Left colon (tissue), 2 donors: ENCODE measurements at regions not wholly inside any gene's neighbourhood (a gene's known extent, or its start where the extent isn't known, plus 50 kb on each side); places are given as distances from the start of the nearest gene placed in this dataset.

Source experiments
- ATAC-seq: fragments of 200-7000 bp; cut with Tn5 transposase; one replicate; pipeline ENCODE4 v1.9.1; 2020; ENCODE audit warnings: mild to moderate bottlenecking, moderate library complexity
- DNase-seq, 2 donors: peaks; one replicate each; pipeline ENCODE4 v3.0.0-alpha.2; 2020
- intact Hi-C, 2 donors: fragments of 100-400 bp; cut with DNase I in 1 of 2; cut with micrococcal nuclease in 1 of 2; formaldehyde crosslinking; loops; one replicate each; pipeline versions ENCODE4 v1.11.2 to v1.14.0; 2022; cut with DNase I, micrococcal nuclease
- donor health status: DM: no; HTN: no; CAD: no.
- donor health status: DM: yes; HTN: yes; CAD: no.

DNA sequence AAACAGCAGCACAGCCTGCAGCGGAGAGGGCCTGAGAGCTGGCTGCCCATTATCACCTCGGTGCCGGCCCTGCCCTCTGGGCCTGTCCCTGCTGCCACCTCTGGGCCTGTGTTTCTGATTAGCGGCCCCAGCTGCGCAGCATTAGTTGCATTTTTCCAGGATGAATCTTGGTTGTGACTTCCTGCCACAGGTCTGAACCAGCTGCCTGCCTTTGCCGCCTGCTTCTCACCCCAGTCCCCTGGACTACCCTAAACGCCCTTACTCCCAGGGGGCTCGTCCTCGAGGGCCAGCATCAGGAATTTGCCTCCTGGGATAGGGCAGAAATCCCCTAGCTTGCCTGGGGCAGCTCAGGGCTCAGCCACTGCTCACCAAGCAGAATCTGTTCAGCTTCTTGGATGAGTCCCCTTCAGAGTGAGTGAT is 342.8 kb downstream of the DYSF start:
- DNase-seq (no peak), ATAC-seq (no peak)
- intact Hi-C loops: no loop called here

DNA sequence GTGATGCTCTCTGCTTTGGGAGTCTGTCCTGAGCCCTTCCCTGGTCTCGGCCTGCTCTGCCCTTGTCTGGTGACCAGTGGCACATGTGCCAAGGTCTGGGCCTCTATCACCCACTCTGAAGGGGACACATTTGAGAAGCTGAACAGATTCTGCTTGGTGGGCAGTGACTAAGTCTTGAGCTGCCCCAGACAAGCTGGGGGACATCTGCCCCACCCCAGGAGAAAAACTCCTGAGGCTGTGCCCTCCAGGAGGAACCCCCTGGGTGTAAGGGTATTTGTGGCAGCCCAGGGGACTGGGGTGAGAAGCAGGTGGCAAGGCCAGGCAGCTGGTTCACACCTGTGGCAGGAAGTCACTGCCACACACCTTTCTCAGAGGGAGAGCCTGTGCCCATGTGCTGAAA is 342.1 kb downstream of the DYSF start:
- DNase-seq: no peak
- intact Hi-C loops: no loop called here
- no peak for ATAC-seq

DNA sequence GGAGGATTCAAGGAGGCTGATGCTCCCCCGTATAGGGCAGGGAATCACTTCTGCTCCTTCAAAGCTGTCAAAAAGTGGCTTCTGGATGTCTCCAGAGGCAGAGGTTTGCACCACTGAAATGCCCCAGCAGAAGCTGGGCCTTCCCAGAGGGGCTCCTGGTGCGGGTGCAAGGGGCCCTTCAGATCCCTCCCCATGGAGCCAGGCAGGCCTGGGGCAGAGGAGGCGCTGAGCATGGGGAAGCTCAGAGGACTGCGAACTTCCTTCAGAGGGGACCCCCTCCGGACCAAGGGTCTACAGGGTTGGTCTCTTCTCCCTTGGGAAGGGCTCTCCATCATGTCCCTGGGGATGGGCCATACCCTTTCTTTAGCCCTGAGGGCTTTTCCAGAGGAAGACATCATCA is 341.2 kb downstream of the DYSF start:
- ATAC-seq (no peak), DNase-seq (no peak)
- intact Hi-C loops: no loop called here

DNA sequence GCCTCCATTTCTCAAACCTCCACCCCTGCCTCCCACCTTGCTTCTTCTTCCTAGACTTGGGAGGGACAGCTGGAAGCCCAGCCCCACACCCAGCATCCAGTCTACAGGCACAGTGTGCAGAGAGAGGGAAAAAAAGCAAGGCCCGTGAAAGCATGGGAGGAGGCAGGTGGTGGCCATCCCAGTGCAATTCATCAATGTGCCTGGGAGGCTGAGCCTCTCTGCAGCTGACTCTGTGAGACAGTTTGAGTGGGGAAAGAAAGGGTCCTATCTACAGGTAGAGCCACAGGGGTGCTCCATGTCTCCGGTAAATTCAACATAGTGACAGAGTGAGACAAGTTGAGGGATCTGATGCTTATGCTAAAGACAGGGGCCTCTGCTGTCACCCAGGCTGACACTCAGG is 340.6 kb downstream of the DYSF start:
- intact Hi-C loops: no loop called here
- DNase-seq: no peak
- no peak for ATAC-seq

DNA sequence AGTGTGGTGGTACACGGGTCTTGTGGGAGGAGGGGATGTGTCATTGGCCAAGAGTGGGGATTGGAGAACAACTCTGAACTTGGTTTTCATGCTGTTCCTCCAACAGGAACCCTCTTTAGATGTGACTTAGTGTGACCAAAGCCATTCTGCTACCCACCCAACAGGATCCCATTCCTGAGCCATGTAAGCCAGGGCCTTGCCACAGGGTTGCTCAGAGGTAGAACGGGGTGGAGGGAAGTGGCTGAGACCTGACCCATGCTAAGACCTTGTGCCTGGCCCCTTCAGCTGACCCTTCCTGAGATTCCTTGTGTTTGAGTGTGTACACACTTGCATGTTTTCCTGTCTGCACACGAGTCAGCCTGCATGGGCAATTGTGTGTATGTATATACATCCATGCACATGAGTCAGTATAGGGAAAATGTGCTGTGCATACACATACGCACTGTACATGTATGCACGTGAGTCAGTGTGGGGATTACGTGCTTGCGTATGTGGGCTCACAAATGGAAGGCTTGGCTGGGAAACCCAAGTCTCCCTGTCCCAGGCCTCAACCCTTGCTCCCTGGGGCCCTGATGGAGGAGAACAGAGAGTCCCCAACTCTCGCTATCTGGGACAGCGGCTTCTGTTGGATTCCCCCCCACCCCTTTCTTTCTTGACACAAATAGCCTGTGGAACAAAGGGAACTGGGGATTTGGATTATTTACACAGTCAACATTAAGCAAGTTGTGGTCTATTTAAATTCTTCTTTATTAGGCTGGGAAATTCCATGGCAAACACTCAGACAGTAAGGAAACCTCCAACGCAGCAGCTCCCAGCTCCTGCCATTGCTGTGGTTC is 339.8 kb downstream of the DYSF start:
- intact Hi-C loops: no loop called here
- ATAC-seq: no peak
- no peak for DNase-seq

DNA sequence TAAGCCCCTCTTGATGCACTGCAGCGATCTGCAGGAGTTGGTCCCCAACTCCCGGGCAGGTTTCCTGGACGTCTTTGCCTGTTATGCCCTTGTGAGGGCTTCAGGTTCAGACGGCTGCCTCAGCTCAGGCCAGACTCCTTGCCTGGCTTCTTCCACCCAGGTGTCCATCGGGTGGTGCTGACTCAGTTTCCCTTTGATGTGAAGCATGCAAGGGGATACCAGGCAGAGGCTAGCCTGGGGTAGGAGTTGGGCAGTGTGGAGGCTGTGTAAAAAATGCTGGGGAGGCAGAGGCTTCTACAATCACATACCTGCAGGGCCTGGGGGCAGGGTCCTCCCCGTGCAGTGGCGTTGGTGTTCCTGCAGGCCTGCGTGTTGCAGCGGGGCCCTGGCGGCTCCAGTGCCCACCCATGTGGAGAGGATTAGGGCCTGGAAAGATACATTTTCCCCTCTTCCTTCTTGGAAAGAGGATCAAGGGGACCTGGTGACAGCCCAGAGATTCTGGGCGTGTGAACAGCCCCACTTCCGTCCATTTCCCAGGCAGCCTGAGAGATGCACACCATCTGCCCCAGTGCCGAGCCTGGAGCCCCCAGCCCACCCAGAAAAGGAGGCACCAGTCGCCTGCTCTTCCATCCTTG is 338.3 kb downstream of the DYSF start:
- peak in 1 of 2 donors; percentile 14 for DNase-seq
- intact Hi-C loops: no loop called here

DNA sequence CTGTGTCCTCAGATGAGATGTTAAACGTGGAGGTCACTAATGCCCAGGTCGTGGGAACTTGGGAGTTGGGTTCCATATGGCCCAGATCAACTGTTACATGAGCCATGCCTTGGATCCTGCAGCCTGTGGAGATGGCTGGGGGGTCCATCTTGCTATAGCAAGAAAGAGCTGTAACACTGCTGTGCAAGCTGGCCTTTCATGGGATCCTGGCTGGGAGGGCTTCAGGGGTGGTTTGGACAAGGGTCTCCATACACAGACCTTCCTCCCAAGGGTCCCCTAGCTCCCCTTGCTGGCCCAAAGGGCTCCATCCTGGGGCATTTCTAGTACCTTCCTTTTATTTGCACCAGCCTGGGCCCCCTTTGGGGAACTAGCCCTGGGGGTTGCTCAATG is 337.7 kb downstream of the DYSF start:
- intact Hi-C loops: no loop called here
- DNase-seq (no peak), ATAC-seq (no peak)

More for the DNA sequence above, 338.3 kb downstream of the DYSF start:
- no peak for ATAC-seq

DNA sequence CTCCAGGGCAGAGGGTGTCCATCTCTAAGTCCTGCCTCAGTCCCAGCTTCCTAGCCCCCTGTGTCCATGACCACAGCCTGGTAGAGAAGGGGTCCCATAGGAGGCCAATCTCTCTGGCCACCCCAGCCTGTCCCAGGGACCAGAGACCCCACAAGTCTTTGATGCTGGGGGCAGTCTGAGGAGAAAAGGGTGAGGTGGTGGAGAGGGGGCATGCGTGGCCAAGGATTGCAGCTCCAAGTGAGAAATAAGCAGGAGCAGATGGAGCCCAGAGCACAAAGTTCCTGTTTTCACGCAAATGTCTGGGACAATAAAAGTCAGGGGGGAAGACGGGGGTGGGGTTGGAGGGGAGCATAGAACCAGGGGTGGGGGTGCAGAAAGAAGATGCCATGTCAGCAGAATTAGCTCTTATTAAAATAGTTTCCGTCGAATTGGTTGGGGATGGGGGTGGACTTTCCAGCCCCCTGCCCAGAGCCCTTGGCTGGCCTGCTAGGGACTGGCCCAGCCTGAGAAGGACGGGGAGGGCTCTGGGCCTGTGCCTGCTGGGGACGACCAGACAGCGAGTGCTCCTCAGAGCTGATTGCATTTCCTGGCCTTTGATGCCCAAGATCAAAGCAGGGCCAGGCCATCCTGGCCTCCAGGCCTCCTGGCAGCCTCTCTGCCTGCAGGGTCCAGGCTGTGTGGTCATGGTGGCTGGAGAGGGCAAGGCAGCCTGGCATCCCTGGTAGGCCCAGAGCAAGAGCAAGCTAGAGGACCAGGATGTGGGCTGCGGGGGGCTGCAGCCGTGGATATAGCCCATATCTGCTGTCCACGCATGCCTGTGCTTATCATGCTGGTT is 337.1 kb downstream of the DYSF start:
- intact Hi-C loops: no loop called here
- ATAC-seq: no peak
- DNase-seq: no peak

DNA sequence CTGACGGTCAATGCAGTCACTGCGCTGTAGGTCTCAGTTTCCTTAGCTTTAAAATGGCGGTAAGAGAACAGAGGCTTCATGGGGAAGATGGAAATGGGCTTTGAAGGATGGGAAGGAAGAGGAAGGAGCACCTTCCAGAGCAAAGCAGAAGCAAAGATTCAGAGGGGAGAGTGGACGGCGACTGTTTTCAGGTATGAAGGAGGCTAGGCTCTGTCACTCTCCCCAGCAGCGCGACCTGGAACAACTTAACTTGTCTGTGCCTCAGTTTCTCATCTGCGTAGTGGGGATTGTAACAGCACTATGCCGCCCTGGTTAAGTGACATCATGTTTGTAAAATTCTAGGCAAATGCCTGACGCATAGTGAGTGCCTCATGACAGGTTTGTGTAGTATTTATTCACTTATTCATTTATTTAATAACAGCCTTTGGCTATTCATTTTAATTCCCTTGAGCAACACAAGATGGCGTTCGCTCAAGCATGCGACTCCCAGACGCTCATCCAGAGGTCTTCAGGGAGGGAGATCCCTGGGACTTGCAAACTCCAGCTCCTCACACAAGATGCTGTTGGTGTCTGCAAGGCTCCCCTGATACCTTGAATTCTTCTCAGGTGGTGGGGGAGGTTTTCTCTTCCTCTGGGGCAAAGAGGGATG is 336.3 kb downstream of the DYSF start:
- intact Hi-C loops: no loop called here
- ATAC-seq (no peak), DNase-seq (no peak)

DNA sequence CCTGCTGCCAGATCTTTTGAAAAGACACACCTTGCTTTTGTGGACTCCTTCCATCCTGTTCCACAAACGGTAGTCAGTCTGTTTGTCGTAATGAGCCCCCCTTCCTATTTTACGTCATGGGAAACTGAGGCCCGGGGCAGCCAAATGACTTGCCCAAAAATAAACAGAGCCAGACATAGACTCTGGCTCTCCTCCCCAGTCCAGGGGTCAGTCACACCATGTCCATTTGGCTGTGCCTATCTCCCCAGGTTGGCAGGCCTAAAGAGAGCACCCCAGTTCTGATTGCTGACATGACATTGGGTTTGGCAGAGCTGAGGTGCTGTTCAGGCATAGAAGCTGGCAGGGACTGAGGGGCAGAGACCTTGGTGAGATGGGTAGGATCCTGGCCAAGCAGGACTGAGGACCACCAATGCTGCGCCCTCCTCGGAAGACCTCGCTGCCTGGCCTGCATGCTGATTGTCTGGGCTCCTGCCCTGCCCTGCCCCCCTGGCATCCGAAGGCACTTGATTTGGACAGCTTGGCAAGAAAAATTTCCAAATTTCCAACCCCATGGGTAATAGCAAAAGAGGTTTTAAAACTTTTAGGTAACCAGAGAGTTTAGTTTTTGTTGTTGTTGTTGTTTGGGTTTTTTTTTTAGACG is 335.4 kb downstream of the DYSF start:
- intact Hi-C loops: no loop called here
- DNase-seq (no peak), ATAC-seq (no peak)

DNA sequence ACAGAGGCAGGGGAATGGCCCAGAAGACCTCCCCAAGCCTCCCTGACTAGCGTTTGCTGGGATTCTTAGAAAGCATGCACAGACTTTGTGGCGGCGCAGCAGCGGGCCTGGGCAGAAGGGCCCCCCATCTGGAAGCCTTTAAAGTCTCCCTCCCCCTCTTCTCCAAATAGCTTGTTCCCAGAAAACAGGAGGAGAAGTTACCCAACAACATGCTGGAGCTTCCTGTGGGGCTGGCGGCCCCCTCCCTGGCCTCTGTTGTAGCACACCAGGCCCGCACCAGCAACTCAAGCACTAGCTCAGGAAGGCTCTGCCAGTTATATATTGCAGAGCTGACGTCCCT is 334.8 kb downstream of the DYSF start:
- no peak for ATAC-seq
- DNase-seq: no peak
- intact Hi-C loops: no loop called here

DNA sequence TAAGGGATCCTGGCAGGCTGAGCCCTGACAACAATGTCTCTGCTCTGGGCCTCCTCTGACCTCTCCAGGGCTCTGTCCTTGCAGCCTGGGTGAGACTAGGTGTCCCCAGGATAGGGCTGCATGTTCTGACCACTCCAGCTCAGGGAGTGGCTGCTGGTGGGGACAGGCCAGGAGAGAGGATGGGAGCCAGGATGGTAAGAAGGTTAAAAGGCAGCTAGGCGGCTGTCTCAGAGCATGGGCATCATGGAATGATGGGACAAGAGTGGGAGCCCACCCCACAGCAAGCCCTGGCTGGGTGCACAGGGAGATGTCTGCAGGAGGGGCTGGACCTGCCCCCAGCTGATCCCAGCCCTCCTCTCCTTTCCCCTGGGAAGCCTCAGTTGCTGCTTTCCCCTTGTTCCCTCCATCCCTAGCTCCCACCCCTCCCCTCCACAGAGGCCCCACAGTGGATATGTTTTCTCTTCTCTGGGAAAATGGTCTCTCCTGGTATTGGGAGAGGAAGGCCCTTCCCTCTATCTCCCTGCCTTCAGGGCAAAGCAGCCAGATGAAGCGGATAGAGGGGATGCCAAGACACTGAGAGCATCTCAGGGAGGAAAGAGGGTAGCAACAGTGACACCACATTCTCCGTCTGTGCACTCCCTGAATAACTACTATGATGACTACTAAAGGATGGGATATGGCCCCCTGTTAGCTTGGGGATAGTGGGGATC is 334.3 kb downstream of the DYSF start:
- ATAC-seq: no peak

DNA sequence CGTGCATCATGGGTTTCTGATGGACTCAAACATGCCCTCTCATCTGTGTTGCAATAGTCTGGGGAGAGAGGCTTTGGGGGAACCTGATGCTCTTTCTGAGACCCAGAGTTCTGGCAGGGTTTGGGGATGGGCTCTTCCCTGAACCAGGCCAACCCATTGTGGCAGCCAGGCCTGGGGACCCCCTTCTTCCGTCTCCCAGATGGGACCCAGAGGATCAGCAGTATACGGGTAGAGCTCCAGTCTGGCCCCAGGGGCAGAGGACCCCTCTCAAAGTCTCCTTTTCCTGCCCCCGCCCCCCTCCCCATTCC is 333.7 kb downstream of the DYSF start:
- ATAC-seq: no peak
- DNase-seq: no peak
- intact Hi-C loops: no loop called here

More for the DNA sequence above, 334.3 kb downstream of the DYSF start:
- intact Hi-C loops: no loop called here
- no peak for DNase-seq

DNA sequence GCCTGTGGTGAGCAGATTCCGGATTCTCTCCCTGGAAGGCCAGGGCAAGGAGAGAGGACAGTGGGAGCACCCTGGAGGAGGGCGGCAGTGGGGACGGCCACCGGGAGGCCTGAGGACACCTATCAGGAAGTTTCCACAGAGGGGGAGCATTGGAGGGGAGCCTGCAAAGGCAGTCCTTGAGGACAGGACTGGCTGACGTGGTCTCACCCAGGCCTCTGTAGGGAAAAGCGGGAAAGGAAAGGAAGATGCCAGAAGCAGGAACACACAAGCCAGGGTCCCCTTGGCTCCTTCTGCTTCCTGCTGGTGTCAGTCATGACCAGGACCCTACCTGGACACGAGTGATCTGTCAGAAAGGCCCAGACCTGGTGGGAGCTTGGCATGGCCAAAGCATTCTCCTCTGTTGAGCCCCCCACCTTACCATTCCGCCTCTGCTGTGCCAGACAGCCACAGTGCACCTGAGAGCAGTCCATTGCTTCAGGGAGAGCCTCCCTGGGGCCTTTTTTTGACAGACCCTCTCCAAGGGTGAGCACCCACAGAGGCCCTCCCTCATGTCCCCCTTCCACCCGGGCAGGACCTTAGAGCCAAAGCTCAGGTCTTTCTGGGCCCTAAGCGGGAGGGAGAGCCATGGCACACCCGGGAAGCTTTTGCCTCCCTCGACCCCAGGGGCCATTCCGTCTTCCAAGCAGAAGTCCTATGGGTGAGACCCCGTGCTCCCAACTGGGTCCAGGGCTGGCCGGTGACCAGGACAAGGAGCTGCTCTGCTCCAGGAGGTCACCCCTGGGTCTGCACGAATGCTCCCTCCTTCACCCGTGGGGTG is 333.1 kb downstream of the DYSF start:
- ATAC-seq (no peak), DNase-seq (no peak)
- intact Hi-C loops: no loop called here

DNA sequence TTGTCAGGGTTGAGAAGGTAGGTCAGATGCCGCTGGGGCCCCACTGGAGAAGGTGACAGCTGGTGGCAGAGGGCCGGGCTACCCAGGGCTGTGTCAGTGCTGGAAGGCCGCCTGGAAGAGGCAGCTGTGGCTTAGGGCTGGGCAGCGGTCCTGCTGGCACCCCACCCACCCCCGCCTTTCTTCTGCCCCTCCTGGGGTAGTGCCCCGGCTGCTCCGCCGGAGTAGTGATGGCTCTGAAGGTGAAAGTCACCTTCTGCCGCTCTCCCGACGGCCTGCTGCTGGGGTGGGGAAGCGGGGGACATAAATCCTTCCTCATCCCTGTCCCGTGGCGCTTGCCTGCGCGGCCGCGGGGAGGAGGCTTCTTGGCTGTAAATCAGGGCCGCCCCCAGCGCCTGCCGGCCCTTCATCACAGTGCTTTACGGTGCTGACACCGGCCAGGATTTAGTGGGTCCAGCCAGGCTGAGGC is 332.2 kb downstream of the DYSF start:
- ATAC-seq (peak; percentile 35), DNase-seq (no peak)
- intact Hi-C loops: no loop called here

DNA sequence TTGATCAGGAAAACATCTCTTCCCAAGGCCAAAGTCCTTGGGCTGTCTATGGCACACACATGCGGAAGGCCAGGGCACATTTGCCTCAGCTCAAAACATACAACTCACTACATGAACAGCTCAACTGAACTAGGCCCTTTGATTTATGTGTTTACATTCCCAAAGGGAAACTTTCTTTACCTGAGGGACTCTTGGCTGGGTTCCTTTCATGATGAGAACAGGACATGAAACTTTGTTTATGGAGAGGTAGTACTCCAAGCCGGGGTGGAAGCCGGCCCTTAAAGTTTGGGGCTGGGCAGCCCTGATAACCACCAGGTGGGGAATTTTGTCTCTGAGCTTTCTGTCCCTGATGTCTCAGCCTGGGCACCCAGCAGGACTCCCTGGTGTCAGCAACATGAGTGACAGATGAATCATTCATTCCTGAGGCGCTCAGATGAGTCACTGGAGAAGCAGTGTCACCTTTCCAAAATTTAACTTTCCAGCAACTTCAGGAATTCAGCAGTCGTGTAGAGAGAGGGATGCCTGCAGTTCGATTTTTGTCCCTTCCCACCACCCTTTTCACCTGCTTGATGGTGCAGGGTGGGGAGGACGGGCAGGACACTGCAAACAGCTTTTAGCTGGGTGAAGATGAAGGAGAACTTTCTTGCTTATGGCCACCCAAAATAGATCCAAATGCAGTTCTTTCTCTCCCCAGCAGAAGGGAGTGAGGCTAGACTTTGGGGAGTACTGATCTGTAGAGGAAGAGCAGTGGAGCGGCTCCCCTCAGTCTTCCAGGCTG is 331.6 kb downstream of the DYSF start:
- ATAC-seq: peak; percentile 92
- no peak for DNase-seq
- intact Hi-C loops: no loop called here

DNA sequence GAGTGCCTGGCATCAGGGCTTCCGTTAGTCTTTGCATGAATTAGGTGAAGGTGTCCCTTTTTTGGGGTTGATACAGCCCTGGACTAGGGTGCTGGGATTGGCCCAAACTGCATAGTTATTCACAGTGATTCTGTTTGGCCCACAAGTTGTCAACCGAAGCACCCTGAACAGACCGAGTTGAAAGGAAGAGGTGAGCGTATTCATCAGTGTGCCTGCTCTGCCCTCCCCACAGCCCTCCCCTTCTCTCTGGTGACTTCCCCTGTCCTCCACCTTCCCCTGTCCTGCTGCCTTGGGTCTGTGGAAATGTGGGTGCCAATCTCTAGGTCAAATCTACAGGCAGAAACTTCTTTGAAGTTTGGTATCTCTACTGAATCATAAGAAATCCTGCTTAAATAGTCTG is 330.5 kb downstream of the DYSF start:
- intact Hi-C loops: no loop called here
- ATAC-seq: no peak
- DNase-seq: no peak
